ENCODE measurements at regions not wholly inside any gene's neighbourhood (a gene's known extent, or its start where the extent isn't known, plus 50 kb on each side); places are given as distances from the start of the nearest gene placed in this dataset.
"Not testable (repeated sequence)": the region's sequence is repeated elsewhere in the genome, so short reads cannot be mapped to it uniquely, and the experiment has no call there.

- no peak for DNase-seq (ENCODE audit: low read depth)
These were observed 75.5 kb downstream of the ASB1 start for GRCh38 chr2:238502088-238502810.

GRCh38 chr2:238502956-238503791 is 76.4 kb downstream of the ASB1 start:
- DNase-seq (ENCODE audit: low read depth): no peak

- no peak for DNase-seq (ENCODE audit: low read depth)
These were observed 77.6 kb downstream of the ASB1 start for GRCh38 chr2:238504181-238504931.

GRCh38 chr2:238505119-238505891 is 78.6 kb downstream of the ASB1 start:
- peak; percentile 10 for DNase-seq (ENCODE audit: low read depth)

- DNase-seq (ENCODE audit: low read depth): no peak
These were observed 79.2 kb downstream of the ASB1 start for GRCh38 chr2:238505892-238506280.

- no peak for DNase-seq (ENCODE audit: low read depth)
These were observed 79.8 kb downstream of the ASB1 start for GRCh38 chr2:238506371-238507068.

- no peak for DNase-seq (ENCODE audit: low read depth)
These were observed 81.1 kb downstream of the ASB1 start for GRCh38 chr2:238507836-238508235.

GRCh38 chr2:238509151-238509835 is 82.6 kb downstream of the ASB1 start:
- no peak for DNase-seq (ENCODE audit: low read depth)

GRCh38 chr2:238509903-238510302 is 83.2 kb downstream of the ASB1 start:
- DNase-seq (ENCODE audit: low read depth): no peak

GRCh38 chr2:238510911-238511613 is 84.3 kb downstream of the ASB1 start:
- no peak for DNase-seq (ENCODE audit: low read depth)

- DNase-seq (ENCODE audit: low read depth): no peak
These were observed 84.9 kb downstream of the ASB1 start for GRCh38 chr2:238511614-238511950.

GRCh38 chr2:238512247-238512867 is 85.6 kb downstream of the ASB1 start:
- no peak for DNase-seq (ENCODE audit: low read depth)

- DNase-seq (ENCODE audit: low read depth): no peak
These were observed 86.6 kb downstream of the ASB1 start for GRCh38 chr2:238513346-238513745.

- DNase-seq (ENCODE audit: low read depth): not testable (repeated sequence)
These were observed 87.3 kb downstream of the ASB1 start for GRCh38 chr2:238514024-238514423.

- no peak for DNase-seq (ENCODE audit: low read depth)
These were observed 88.7 kb downstream of the ASB1 start for GRCh38 chr2:238515377-238515776.

- no peak for DNase-seq (ENCODE audit: low read depth)
These were observed 90.5 kb downstream of the ASB1 start for GRCh38 chr2:238517209-238517608.

- DNase-seq (ENCODE audit: low read depth): no peak
These were observed 91.6 kb downstream of the ASB1 start for GRCh38 chr2:238518172-238518820.

GRCh38 chr2:238518821-238519186 is 92.1 kb downstream of the ASB1 start:
- DNase-seq (ENCODE audit: low read depth): no peak

GRCh38 chr2:238520359-238520886 is 93.7 kb downstream of the ASB1 start:
- no peak for DNase-seq (ENCODE audit: low read depth)

Data from activated T-helper 9 cell treated with anti-CD3 and anti-CD28 coated beads, Interleukin-2, amount 50 U/mL, for 16 hours (primary cell).